Activated CD8-positive, alpha-beta T cell treated with anti-CD3 and anti-CD28 coated beads for 36 hours (primary cell): ENCODE measurements at regions not wholly inside any gene's neighbourhood (a gene's known extent, or its start where the extent isn't known, plus 50 kb on each side); places are given as distances from the start of the nearest gene placed in this dataset.
A peak's percentile ranks its signal among the peaks of the same experiment; 100 is the strongest.

ENCODE experiments used
- ATAC-seq: fragments of 200-7000 bp; cut with Tn5 transposase; one replicate; pipeline ENCODE4 v1.10.0; 2021; ENCODE audit warnings: mild to moderate bottlenecking, moderate library complexity
- CTCF ChIA-PET: fragments of 350-600 bp; sonication (Branson Sonifier 250); formaldehyde crosslinking; loops from one replicate; lab custom pipeline; 2021; ENCODE audit warnings: antibody characterized with exemption; lab: Charles Lee
- POLR2A ChIA-PET: fragments of 350-600 bp; sonication (Branson Sonifier 250); formaldehyde crosslinking; loops from one replicate; lab custom pipeline; 2021; ENCODE audit warnings: antibody characterized with exemption; lab: Charles Lee
- DNase-seq: peaks from one replicate; pipeline ENCODE4 v3.0.0-alpha.2; 2020
- H3K27ac Mint-ChIP-seq: one replicate; pipeline ENCODE4 v1.8.0; 2021; ENCODE audit warnings: mild to moderate bottlenecking, mixed read lengths
- H3K27me3 Mint-ChIP-seq: one replicate; pipeline ENCODE4 v1.8.0; 2021; ENCODE audit warnings: mixed read lengths
- H3K36me3 Mint-ChIP-seq: one replicate; pipeline ENCODE4 v1.8.0; 2021; ENCODE audit warnings: low read depth, mixed read lengths
- H3K4me1 Mint-ChIP-seq: one replicate; pipeline ENCODE4 v1.8.0; 2021; ENCODE audit warnings: low read depth, mixed read lengths
- H3K4me3 Mint-ChIP-seq: one replicate; pipeline ENCODE4 v1.8.0; 2021; ENCODE audit warnings: mild to moderate bottlenecking, moderate library complexity, mixed read lengths
- H3K9me3 Mint-ChIP-seq: one replicate; pipeline ENCODE4 v1.8.0; 2021; ENCODE audit warnings: mixed read lengths
- CTCF ChIP-seq: fragments of 200-600 bp; IDR thresholded peaks from one replicate; pipeline ENCODE4 v1.8.0; 2022; ENCODE audit warnings: antibody characterized with exemption, mild to moderate bottlenecking
- intact Hi-C: fragments of 100-400 bp; cut with micrococcal nuclease; formaldehyde crosslinking; loops from one replicate; pipeline ENCODE4 v1.10.0; 2022

GRCh38 chr7:114765331-114766040 lies 156.4 kb upstream of the MDFIC start:
- Mint-ChIP-seq H3K4me3 (no peak overlapping the region), H3K27ac (no peak overlapping the region), H3K27me3 (peaks cover 19% of the 10 kb centered on the region), H3K36me3 (no peaks in the 10 kb centered on the region), H3K4me1 (no peaks in the 10 kb centered on the region), H3K9me3 (no peaks in the 10 kb centered on the region)
- intact Hi-C loops, result no loop called here
- no peak for DNase-seq
- CTCF ChIA-PET, result no interaction called here
- no peak for TF ChIP-seq CTCF
- POLR2A ChIA-PET, result no interaction called here
- ATAC-seq, result no peak

- ATAC-seq, result no peak
- Mint-ChIP-seq H3K27ac (no peak overlapping the region), H3K4me1 (no peaks in the 10 kb centered on the region), H3K9me3 (no peaks in the 10 kb centered on the region), H3K27me3 (peaks cover 18% of the 10 kb centered on the region), H3K4me3 (no peak overlapping the region), H3K36me3 (no peaks in the 10 kb centered on the region)
- intact Hi-C loops, result no loop called here
- no peak for DNase-seq
- CTCF ChIA-PET, result no interaction called here
- TF ChIP-seq CTCF, result no peak
- POLR2A ChIA-PET, result no interaction called here
Observed at GRCh38 chr7:114766041-114766356, 155.9 kb upstream of the MDFIC start.

GRCh38 chr7:114777288-114777687 lies 144.6 kb upstream of the MDFIC start:
- H3K4me3 Mint-ChIP-seq, result no peak overlapping the region
- H3K27ac Mint-ChIP-seq, result no peak overlapping the region
- no peaks in the 10 kb centered on the region for H3K36me3 Mint-ChIP-seq
- H3K27me3 Mint-ChIP-seq, result peaks cover 6% of the 10 kb centered on the region
- ATAC-seq, result no peak
- intact Hi-C loops, result no loop called here
- POLR2A ChIA-PET, result no interaction called here
- no peak for DNase-seq
- CTCF ChIA-PET, result no interaction called here
- no peaks in the 10 kb centered on the region for H3K9me3 Mint-ChIP-seq
- H3K4me1 Mint-ChIP-seq, result peaks cover 4% of the 10 kb centered on the region
- TF ChIP-seq CTCF, result no peak

- Mint-ChIP-seq H3K36me3 (no peaks in the 10 kb centered on the region), H3K27me3 (peaks cover 2% of the 10 kb centered on the region), H3K4me3 (peak overlapping the region; percentile 8), H3K4me1 (peaks cover 18% of the 10 kb centered on the region), H3K27ac (peak overlapping the region; percentile 62), H3K9me3 (peaks cover 2% of the 10 kb centered on the region)
- peak; percentile 25 for ATAC-seq
- ChIA-PET POLR2A (no interaction called here), CTCF (interaction anchor here (1.3 kb wide), 1 partner anchor 8 kb away, joined by 4 read pairs; no protein-coding TSS in a partner anchor)
- no peak for DNase-seq
- no peak for TF ChIP-seq CTCF
- intact Hi-C loops, result no loop called here
Observed at GRCh38 chr7:114783508-114783907, 138.4 kb upstream of the MDFIC start.

- CTCF ChIA-PET, result interaction anchor here (1.3 kb wide), 1 partner anchor 9 kb away, joined by 4 read pairs; no protein-coding TSS in a partner anchor
- Mint-ChIP-seq H3K27ac (peak overlapping the region; percentile 48), H3K4me3 (no peak overlapping the region), H3K27me3 (peaks cover 2% of the 10 kb centered on the region), H3K36me3 (no peaks in the 10 kb centered on the region), H3K9me3 (peaks cover 2% of the 10 kb centered on the region), H3K4me1 (peaks cover 23% of the 10 kb centered on the region)
- ATAC-seq (peak; percentile 45), DNase-seq (no peak)
- POLR2A ChIA-PET, result no interaction called here
- intact Hi-C loops, result no loop called here
- no peak for TF ChIP-seq CTCF
Observed at GRCh38 chr7:114784177-114784576, 137.7 kb upstream of the MDFIC start.
